GM21619 (cell line): ENCODE measurements at regions not wholly inside any gene's neighbourhood (a gene's known extent, or its start where the extent isn't known, plus 50 kb on each side); places are given as distances from the start of the nearest gene placed in this dataset.
"Not testable (repeated sequence)": the region's sequence is repeated elsewhere in the genome, so short reads cannot be mapped to it uniquely, and the experiment has no call there.

Experiments
- ATAC-seq: cut with Tn5 transposase; IDR thresholded peaks from one replicate; pipeline ENCODE4 v1.9.1; 2021; ENCODE audit not compliant: unreplicated experiment

DNA sequence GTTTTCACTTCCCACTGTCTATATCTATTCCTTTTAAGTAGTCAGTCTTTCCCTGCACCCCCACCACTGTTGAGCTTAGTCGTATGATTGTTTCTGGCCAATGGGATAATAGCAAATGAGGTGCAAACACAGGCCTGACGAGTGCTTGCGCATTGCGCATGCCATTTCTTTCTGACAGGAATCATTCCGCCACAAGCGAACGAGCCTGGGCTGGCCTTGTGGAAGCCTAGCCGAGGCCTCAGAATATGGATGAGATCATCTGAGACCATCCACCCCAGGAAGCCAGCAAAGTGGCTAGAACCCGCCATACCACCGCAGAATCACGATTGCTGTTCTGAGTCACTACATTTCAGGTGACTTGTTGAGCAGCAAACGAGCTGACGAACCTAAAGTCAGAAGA lies 52.2 kb upstream of the PRL start:
- no peak for ATAC-seq

DNA sequence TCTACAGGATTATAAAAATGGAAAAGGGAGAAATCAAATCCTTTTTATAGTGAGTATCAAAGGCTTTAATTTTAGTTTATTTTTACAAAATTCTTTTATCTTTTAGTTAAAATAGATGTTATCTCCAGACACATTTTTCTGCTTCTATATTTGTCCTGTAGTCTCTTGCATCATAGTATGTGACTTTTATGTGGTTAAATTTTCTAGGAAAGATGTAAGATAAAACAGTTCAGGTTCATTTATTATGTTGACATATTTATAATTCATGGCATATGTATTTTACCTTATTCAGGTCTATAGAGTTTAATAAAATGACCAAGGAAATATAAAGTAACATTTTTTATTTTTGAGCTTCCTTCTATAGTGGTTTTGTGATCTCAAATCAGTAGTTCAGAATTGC lies 52.7 kb upstream of the PRL start:
- no peak for ATAC-seq

DNA sequence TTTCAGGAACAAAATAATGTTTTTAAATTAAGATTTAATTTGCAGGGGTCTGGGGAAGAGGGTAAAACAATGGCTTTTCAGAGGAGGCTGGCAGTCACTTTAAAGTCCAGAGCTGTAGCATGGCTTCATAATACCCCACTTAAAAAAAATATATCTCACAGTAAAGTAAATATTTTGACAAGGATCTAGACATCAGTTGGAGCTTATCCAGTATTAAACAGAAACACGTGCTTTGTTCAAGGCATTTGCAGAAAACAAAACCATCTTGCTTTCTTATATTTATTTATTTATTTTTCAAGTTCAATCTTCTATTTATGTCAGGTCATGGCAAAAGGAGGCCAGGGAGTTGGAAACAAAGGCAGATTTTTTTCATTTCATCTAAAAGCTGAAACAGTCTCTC lies 53.3 kb upstream of the PRL start:
- no peak for ATAC-seq

DNA sequence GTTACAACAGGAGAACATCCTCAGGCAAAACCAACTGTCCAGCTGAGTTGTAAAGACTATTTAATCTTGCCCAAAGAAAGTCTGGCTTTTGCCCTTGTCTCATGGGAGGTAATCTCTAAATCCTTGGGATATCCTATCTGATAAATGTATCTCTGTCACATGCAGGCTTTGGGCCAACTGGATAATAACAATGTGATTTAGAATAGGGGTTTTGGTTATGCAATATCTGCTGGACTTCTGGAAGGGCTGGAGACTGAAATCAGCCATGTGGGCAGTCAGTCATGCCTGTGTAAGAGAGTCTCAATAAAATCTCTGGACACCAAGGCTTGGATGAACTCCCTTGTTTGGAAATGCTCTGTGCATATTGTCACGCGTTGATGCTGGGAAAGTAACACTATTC lies 56.3 kb upstream of the PRL start:
- ATAC-seq, result no peak

DNA sequence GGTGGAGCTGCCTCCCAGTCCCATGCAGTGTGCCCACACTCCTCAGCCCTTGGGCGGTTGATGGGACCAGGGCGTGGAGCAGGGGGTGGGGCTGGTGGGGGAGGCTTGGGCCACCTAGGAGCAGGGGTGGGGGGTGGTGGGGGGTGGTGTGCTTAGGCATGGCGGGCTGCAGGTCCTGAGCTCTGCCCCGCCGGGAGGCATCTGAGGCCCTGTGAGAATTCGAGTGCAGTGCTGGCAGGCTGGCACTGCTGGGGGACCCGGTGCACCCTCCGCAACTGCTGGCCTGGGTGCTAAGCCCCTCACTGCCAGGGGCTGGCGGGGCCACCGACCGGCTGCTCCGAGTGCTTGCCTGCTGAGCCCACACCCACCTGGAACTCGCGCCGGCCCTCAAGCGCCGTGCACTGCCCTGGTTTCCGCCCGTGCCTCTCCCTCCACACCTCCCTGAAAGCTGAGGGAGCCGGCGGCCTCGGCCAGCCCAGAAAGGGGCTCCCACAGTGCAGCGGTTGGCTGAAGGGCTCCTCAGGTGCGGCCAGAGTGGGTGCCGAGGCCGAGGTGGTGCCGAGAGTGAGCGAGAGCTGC lies 59.6 kb upstream of the PRL start:
- ATAC-seq, result no peak

DNA sequence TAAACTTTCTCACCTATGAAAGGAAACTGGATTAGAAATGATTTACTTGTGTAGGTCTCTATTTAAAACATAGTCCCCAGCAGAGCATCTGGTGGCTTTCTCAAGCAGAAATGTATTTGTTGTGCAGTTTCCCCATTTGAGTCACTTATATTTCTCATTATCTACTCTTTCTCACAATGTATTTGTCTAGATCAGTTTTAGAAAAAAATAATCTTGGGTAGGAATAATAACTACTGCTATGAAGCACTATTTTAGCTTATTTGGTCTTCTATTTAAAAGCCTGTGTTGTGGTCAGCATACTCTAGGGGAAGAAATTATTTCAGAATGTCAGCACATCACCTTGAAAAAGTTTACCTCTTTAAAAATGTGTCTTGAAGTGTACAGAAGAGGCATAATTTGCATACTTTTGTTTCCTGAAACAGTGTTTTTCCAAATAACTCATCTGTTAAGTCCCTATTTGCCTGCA lies 60.9 kb upstream of the PRL start:
- peak; percentile 77 for ATAC-seq

DNA sequence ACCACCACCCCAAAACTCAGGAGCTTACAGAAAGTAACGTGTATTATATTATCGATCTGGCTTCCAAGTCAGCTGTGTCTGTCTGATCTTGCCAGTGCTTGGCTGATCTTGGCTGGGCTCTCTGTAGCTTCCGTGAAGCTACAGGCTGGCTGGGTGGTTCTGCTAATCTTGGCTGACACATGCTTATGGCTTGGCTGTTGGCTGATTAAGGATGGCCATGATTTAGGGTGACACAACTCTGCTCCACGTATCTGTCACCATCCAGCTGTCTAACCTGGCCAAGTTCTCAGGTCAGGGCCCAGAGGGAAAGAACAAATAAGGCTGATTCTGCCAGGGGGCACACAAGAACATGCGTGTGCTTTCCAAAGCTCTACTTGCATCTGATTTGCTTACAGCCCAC lies 64.7 kb upstream of the PRL start:
- no peak for ATAC-seq

DNA sequence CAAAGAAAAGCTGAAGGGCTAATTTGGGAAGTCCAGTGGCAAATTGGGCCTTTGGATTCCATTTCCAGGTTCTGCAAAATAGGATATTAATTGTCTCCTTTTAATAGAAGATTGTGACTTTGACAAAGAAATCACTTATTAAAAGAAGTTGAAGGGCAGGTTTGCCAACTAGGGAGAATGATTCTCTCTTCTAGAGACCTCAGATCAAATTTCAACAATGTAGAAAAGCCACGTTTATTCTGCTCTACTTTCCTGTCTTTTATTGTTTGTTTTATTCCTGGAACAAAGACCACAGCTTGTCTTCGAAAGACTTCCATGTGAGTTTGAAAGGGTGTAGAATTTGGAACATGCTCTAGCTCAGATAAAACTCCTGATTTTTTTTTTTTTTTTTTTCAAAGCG lies 65.5 kb upstream of the PRL start:
- no peak for ATAC-seq

DNA sequence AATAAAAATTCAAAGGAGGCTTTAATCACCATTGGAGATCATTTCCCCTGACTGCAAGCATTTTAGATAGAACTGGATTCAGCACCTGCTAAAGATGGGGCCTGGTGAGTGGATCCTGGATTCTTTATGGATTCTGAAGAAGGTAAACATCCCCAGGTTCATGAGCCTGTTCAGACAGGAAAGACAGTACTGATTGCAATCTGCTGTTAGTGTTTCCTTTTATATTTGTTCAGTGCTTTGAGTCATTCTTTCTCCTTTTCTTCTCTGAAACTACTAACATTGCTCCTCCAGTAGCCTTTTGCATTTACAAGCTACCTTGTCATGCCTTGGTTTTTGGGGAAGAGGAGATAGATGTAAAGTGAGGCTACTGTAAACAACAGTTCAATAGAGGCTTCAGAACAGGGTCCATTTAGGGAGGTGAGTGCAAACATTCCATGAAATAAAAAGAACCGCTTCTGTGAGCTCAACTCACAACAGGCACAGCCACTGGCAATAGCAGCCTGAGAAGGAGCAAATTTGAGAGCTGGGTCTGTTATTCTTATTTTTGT lies 66.4 kb upstream of the PRL start:
- ATAC-seq, result no peak

DNA sequence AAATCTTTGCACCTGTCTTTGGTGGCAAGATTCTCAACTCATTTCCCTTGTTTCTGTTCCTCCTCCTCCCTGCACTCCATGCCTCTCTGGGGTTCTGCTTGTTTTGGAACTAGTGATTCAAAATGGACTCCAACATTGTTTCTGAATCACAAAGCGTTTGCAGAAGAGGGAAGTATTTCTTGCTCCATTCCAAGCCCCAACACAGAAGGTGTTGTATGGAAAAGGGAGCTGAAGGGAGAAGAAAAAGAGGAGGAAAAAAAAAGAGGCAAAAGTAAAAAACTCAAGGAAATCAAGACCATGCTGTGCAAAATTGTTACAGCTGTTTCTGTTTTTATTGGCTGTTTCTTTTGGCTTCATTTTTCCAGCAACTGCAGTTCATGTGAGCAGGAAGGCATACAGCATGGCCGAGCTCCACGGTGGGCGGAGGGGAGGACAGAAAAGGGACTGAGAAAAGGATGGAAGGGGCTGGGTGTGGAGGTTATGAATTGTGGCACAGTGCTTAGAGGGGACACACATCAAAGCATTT lies 66.9 kb upstream of the PRL start:
- no peak for ATAC-seq

DNA sequence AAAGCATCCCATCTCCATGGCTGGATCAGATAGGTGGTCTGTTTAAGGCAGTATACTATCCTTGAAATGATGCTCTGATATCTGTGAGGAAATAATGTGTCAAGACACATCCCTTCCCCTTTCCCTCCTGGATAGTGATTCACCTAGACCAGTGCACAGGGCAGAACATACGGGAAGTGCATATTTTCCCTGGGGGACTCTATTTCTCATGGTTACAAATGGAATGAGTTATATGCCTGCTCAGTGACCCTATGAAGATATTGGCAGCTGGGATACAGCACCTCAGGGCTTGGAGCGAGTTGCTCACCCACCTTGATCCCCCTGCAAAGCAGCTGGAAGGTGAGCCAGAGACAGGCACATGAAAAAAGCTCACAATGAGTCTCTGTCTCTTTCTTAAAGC lies 67.5 kb upstream of the PRL start:
- ATAC-seq, result no peak

DNA sequence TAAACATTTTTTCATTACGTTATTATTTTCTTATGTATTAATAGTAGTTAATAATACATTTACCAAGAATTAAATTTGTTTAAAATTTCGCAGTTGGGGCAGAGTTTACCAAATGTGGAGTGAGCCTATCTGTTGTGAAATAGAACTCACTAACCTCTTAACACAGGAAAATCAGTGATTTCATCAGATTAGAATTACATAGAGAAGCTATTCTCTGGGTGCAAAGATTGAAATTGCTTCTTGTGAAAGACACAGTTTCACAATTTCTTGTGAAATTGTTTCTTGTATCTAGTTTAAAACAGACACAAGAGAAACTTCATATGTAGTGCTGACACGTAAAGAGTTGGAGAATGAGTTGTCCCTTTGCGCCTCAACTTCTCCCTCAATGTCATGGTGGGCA lies 69.4 kb upstream of the PRL start:
- no peak for ATAC-seq

DNA sequence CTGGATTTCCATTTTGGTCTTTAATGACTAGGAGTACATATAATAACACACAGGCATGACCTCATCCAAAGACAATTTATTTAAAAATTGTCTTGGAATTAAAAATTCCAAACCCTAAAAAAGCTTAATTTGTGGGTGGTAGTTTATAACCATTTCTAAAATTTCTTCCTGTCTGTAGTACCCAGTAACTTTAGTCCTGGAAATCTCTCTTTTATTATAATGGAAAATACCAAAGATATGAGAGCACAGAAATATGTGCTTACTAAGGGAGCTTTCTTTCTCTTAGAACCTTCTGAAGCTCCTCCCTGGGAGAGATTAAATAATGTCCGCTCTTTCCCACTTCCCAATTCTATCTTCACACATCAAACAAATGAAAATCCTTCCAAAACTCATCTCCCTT lies 70.5 kb upstream of the PRL start:
- no peak for ATAC-seq

DNA sequence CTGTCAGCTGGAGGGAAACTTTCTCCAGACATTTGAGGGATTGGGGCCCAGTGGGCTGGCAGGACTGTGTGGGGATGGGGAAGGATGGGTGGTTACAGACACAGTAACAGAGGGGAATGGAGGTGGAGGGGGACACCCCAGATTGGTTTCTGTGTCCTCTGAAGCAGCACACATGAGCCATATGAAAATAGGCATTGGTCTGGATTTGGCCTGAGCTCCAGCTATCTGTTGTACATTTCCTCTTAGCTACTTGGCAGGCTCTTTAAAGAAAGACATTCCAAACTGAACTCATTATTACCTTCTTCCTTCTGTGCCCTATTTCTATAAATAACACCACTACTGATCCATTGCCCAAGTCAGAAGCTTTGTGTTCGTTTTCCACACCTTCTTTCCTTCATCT lies 72.0 kb upstream of the PRL start:
- ATAC-seq, result no peak

DNA sequence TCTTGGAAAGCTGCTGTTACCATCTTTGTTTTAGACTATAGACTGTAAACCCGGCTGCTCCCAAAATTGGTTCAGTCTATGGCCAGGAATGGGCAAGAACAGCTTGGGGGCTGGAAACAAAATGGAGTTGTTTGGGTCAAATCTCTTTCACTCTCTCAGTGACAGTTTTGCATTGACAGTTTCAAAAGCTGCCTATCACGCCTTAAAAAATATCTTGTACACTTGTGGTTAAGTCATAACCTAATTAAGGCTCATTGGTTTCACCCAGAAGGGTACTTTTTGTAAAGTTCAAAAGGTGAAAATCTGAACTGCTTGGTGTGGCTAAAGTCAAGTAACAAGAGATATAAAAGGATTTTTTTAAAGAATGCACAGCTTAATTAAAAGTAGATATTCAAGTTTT lies 76.1 kb upstream of the PRL start:
- peak; percentile 84 for ATAC-seq

DNA sequence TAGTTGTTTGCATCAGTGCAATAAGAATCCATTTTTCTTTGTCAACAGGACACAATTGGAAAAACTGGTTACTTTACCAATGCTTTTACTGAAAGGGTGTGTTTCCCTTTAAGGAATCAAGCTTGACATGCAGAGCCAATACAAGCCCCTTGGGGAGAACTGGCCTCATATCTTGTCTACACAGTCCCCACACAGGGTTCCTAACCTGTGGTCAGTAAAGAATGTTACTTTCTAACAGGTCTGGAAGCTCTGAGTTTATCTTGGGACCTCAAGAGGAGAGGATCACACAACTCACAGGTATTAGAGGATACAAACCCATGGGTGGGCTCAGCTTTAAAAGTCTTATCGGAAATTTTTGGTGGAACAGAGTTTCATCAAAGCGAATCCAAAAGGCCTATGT lies 78.1 kb upstream of the PRL start:
- not testable (repeated sequence) for ATAC-seq

DNA sequence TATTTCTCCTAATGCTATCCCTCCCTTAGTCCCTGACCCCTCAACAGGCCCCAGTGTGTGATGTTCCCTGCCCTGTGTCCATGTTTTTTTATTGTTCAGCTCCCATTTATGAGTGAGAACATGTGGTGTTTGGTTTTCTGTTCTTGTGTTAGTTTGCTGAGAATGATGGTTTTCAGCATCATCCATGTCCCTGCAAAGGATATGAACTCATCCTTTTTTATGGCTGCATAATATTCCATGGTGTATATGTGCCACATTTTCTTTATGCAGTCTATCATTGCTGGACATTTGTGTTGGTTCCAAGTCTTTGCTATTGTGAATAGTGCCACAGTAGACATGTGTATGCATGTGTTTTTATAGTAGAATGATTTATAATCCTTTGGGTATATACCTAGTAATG lies 79.5 kb upstream of the PRL start:
- ATAC-seq, result not testable (repeated sequence)

DNA sequence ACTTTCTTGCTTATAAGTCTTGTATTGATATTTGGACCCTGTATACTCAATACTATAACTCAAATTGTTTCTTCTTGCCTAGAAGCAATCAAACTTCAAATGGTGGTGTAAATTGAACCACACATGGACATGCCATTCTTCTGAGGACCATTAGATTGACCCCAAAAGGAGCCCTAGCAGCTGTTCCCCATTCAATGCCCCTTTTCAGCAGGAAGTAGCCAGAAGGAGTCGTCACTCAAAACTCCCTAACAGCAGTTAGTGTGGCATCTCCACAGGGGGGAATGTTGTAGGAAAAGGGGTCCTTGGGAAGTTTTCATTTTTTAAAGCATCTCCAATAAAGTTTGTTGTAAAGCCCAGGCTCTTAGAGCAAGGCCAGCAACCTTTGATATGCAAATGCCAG lies 81.7 kb upstream of the PRL start:
- not testable (repeated sequence) for ATAC-seq

DNA sequence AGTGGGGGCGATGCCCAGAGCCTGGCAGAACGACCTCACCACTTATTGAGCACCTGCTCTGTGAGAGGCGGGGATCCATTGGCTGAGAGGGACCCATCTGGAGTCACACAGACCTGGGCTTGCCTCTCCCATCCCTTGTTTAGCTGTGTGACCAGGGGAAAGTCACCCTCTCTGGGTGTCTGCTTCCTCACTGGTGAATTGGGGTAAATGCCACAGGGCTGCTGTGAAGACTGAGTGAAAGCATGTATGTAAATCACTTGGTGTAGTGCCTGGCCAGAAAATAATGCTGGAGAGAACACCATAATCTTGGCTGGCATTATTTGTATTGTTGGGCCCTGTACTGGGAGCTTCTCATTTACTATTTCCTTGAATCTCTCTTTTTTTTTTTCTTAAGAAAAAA lies 83.4 kb upstream of the PRL start:
- ATAC-seq, result no peak

DNA sequence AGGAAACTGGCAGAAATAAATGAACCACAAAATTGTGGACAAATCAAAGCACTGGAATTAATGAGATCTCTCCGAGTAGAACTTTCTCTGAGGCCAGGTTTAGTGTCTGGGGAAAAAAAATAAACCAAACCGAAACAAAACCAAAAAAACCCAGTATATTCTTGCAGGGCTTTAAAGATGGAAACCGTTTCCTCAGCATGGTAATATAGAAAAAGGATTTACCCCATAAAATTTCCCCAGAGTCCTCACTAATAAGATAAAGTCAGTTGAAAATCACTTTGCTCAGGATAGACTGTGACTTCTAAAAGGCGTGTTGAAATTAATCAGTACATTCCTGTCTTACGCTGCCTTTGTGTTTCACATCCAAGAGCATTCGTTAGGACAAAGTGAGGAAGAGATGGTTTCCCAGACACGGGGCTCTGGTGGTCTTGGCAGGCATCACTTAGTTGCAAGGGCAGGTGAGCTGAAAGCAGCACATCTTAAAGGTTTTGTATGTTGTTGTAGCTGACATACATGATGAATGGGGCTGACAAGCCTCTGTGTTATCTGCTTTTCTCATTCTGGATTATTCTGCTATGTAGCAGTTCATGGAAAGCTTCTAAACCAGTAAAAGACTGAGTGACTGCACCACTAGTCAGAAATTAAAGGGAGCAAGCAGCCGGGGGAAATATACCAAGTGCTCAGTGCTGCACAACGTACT lies 85.2 kb upstream of the PRL start:
- ATAC-seq, result no peak

DNA sequence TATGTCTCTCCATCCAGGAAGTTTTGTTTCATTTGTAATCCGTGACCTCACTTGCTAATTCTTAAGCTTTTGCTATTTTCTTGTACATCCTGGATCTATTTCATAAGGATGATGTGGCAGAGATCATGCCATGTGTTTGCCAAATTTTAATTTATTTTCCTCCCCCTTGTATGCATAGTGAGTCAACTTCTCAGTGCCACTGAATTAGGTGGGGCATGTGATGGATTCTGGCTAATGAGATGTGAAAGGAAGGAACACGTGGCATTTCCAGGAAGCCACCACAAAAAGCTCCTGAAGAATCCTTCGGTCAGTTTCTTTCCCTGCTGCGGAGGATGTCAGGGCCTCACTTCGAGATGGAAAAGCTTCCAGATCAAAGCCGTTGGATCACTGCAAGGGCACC lies 86.2 kb upstream of the PRL start:
- ATAC-seq, result no peak

DNA sequence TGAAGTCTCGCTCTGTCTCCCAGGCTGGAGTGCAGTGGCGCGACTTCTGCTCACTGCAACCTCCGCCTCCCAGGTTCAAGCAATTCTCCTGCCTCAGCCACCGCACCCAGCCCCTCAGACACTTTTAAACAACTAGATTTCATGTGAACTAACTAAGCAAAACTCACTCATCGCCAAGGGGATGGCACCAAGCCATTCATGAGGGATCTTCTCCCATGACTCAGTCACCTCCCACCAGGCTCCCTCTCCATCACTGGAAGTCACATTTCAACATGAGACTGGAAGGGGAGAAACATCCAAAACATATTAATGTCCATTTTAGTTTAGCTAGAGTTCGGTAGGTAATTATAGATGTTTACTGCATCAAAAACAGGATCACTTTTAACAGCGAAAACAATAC lies 95.9 kb upstream of the PRL start:
- no peak for ATAC-seq

DNA sequence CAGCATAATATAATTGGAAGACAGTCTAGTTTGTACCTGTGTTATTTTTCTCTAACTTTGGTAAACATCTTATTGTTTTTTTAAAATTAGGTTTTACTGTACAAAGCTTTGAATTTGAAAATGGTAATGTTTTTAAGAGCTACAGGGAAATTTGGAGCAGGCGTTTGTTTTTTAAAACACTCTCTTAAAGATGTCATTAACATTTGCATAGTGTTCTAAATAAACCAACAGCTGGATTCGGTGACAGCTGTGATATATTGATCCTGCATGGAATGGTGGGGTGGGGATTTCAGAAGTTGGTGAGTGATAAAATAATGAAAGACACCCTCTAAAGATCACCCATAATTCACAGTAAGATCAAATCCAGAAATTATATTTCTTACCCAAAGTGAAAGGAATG lies 97.9 kb upstream of the PRL start:
- ATAC-seq, result no peak
